ENCODE measurements at regions not wholly inside any gene's neighbourhood (a gene's known extent, or its start where the extent isn't known, plus 50 kb on each side); places are given as distances from the start of the nearest gene placed in this dataset.

DNA sequence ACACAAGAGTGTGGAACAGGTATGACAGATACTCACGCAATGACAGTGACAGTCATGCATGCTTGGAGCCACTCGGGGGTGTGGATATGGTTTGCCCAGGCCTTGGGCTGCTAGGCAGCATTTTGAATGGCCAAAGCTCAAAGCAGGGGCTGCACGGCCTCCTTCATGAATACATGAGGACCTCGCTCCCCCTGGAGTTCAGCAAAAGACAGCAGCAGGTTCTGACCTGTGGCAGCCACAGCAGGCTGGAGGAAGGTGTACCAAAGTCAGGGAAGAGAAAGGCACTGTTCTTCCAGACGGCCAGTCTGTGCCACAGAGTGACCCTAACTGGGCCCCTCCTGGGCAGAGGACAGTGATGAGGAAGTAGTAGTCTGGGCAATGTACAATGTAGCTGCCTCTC is 88.2 kb upstream of the C2CD4B start:
- TF ChIP-seq, protein P1, sequence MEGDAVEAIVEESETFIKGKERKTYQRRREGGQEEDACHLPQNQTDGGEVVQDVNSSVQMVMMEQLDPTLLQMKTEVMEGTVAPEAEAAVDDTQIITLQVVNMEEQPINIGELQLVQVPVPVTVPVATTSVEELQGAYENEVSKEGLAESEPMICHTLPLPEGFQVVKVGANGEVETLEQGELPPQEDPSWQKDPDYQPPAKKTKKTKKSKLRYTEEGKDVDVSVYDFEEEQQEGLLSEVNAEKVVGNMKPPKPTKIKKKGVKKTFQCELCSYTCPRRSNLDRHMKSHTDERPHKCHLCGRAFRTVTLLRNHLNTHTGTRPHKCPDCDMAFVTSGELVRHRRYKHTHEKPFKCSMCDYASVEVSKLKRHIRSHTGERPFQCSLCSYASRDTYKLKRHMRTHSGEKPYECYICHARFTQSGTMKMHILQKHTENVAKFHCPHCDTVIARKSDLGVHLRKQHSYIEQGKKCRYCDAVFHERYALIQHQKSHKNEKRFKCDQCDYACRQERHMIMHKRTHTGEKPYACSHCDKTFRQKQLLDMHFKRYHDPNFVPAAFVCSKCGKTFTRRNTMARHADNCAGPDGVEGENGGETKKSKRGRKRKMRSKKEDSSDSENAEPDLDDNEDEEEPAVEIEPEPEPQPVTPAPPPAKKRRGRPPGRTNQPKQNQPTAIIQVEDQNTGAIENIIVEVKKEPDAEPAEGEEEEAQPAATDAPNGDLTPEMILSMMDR (IDR thresholded peaks at IDR 0.05): no peak
- TF ChIP-seq ZFX (IDR thresholded peaks at IDR 0.05; ENCODE audit: borderline replicate concordance): no peak

All from 22Rv1 (cell line).